ENCODE measurements at regions not wholly inside any gene's neighbourhood (a gene's known extent, or its start where the extent isn't known, plus 50 kb on each side); places are given as distances from the start of the nearest gene placed in this dataset.
"Not testable (repeated sequence)": the region's sequence is repeated elsewhere in the genome, so short reads cannot be mapped to it uniquely, and the experiment has no call there.

- H3K36me3 Mint-ChIP-seq (ENCODE audit: low read depth); DNase-seq; H3K4me1 ChIP-seq (ENCODE audit: insufficient read depth, low read length); H3K9me3 ChIP-seq (ENCODE audit: control insufficient read depth in 1 of 2, insufficient read depth in 1 of 2, low read length in 2 of 2); H3K36me3 ChIP-seq (ENCODE audit: insufficient read depth, low read length); H3K4me3 Mint-ChIP-seq; H3K9me3 Mint-ChIP-seq; H3K27ac Mint-ChIP-seq; H3K4me1 Mint-ChIP-seq (ENCODE audit: low read depth); H3K27me3 Mint-ChIP-seq; ATAC-seq (ENCODE audit: poor library complexity); H3K4me3 ChIP-seq (ENCODE audit: low read length); H3K27ac ChIP-seq (ENCODE audit: low read depth in 1 of 2, low read length in 2 of 2); CTCF ChIA-PET; POLR2A ChIA-PET; intact Hi-C loops (cut with DNase I, micrococcal nuclease); H3K27me3 ChIP-seq (ENCODE audit: control insufficient read depth in 1 of 2, insufficient read depth in 2 of 2, low read length in 2 of 2): not testable (repeated sequence)
Measured at GRCh38 chr1:800397-800796, 113.9 kb upstream of the OR4F16 start.

DNA sequence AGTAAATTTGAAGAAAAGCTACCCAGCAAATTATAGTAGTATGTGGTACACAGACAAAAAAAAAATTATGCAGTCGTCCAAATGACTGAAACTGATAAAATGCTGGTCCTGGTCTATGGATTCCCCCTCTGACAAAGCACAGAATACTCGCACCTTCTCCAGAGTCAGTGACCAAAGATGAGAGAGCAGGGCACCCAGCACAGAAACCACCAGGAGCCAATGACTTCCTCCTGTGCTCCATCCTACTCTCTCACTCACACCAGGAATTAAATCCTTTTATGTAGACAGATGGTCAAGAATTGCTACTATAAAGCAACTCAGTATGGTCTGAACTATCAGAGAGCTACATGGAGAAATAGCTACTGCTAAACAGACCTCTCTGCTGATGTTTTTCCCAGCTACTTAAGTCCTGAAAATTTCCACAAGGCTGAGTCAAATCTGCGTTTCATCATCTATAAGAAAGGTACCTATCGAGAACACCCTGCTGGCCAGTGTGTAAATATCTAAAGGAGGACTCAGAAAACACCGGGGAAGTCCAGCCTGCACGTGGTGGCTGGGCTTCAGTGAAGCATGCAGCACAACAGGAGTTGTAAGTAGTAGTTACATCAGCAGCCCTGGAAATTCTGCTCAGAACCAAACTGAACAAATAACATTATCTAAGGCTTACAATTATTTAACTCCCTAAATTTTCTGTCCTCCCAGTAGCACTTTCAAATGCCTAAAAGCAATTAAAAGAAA lies 118.1 kb upstream of the OR4F16 start:
- not testable (repeated sequence) for DNase-seq; H3K27me3 ChIP-seq (ENCODE audit: control insufficient read depth in 1 of 2, insufficient read depth in 2 of 2, low read length in 2 of 2)

GRCh38 chr1:805310-805709 lies 118.4 kb upstream of the SAMD11 start:
- H3K27me3 Mint-ChIP-seq; H3K9me3 ChIP-seq (ENCODE audit: control insufficient read depth in 1 of 2, insufficient read depth in 1 of 2, low read length in 2 of 2); H3K36me3 ChIP-seq (ENCODE audit: insufficient read depth, low read length); H3K4me3 Mint-ChIP-seq; H3K27me3 ChIP-seq (ENCODE audit: control insufficient read depth in 1 of 2, insufficient read depth in 2 of 2, low read length in 2 of 2); intact Hi-C loops (cut with DNase I, micrococcal nuclease); H3K27ac ChIP-seq (ENCODE audit: low read depth in 1 of 2, low read length in 2 of 2); H3K27ac Mint-ChIP-seq; DNase-seq; H3K4me1 ChIP-seq (ENCODE audit: insufficient read depth, low read length); H3K4me1 Mint-ChIP-seq (ENCODE audit: low read depth); ATAC-seq (ENCODE audit: poor library complexity); CTCF ChIA-PET; H3K36me3 Mint-ChIP-seq (ENCODE audit: low read depth); H3K4me3 ChIP-seq (ENCODE audit: low read length); POLR2A ChIA-PET; H3K9me3 Mint-ChIP-seq: not testable (repeated sequence)

More for the DNA sequence above, 118.1 kb upstream of the OR4F16 start:
- intact Hi-C loops (cut with DNase I, micrococcal nuclease); H3K9me3 ChIP-seq (ENCODE audit: control insufficient read depth in 1 of 2, insufficient read depth in 1 of 2, low read length in 2 of 2); H3K9me3 Mint-ChIP-seq; H3K36me3 Mint-ChIP-seq (ENCODE audit: low read depth); H3K4me3 ChIP-seq (ENCODE audit: low read length); H3K4me1 ChIP-seq (ENCODE audit: insufficient read depth, low read length); H3K4me3 Mint-ChIP-seq; H3K27ac ChIP-seq (ENCODE audit: low read depth in 1 of 2, low read length in 2 of 2); POLR2A ChIA-PET; H3K27me3 Mint-ChIP-seq; H3K4me1 Mint-ChIP-seq (ENCODE audit: low read depth); ATAC-seq (ENCODE audit: poor library complexity); H3K36me3 ChIP-seq (ENCODE audit: insufficient read depth, low read length); H3K27ac Mint-ChIP-seq; CTCF ChIA-PET: not testable (repeated sequence)

DNA sequence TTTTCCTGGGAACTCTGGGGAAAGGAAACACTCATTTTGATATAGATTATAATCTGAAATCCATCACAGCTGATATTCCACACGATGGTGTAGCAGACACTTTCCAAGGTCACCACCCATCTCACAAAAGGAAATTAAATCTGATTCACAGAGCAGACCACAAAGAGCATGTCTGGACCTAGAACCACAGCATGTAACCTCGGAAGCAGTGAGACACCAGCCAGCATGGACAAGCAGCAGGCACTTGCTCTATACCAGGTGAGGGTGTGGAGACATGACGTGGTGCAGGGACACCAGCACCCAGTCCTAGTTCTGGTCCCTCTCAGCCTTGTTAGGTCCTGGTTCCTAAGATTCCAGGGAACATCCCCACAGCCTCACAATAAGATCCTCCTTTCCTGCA lies 116.7 kb upstream of the SAMD11 start:
- H3K36me3 ChIP-seq (ENCODE audit: insufficient read depth, low read length); H3K27ac Mint-ChIP-seq; ATAC-seq (ENCODE audit: poor library complexity); H3K36me3 Mint-ChIP-seq (ENCODE audit: low read depth); H3K4me1 Mint-ChIP-seq (ENCODE audit: low read depth); H3K4me3 ChIP-seq (ENCODE audit: low read length); CTCF ChIA-PET; H3K27me3 Mint-ChIP-seq; H3K27ac ChIP-seq (ENCODE audit: low read depth in 1 of 2, low read length in 2 of 2); intact Hi-C loops (cut with DNase I, micrococcal nuclease); H3K27me3 ChIP-seq (ENCODE audit: control insufficient read depth in 1 of 2, insufficient read depth in 2 of 2, low read length in 2 of 2); DNase-seq; H3K9me3 ChIP-seq (ENCODE audit: control insufficient read depth in 1 of 2, insufficient read depth in 1 of 2, low read length in 2 of 2); H3K9me3 Mint-ChIP-seq; POLR2A ChIA-PET; H3K4me3 Mint-ChIP-seq; H3K4me1 ChIP-seq (ENCODE audit: insufficient read depth, low read length): not testable (repeated sequence)

- H3K27me3 Mint-ChIP-seq; DNase-seq; H3K27me3 ChIP-seq (ENCODE audit: control insufficient read depth in 1 of 2, insufficient read depth in 2 of 2, low read length in 2 of 2); H3K4me1 Mint-ChIP-seq (ENCODE audit: low read depth); H3K4me3 Mint-ChIP-seq; H3K9me3 ChIP-seq (ENCODE audit: control insufficient read depth in 1 of 2, insufficient read depth in 1 of 2, low read length in 2 of 2); H3K36me3 Mint-ChIP-seq (ENCODE audit: low read depth); H3K27ac ChIP-seq (ENCODE audit: low read depth in 1 of 2, low read length in 2 of 2); H3K4me1 ChIP-seq (ENCODE audit: insufficient read depth, low read length); POLR2A ChIA-PET; H3K27ac Mint-ChIP-seq; H3K36me3 ChIP-seq (ENCODE audit: insufficient read depth, low read length); CTCF ChIA-PET; intact Hi-C loops (cut with DNase I, micrococcal nuclease); ATAC-seq (ENCODE audit: poor library complexity); H3K4me3 ChIP-seq (ENCODE audit: low read length); H3K9me3 Mint-ChIP-seq: not testable (repeated sequence)
Measured at GRCh38 chr1:807699-808390, 115.9 kb upstream of the SAMD11 start.

GRCh38 chr1:810949-811348 lies 112.8 kb upstream of the SAMD11 start:
- H3K4me3 Mint-ChIP-seq; H3K27ac Mint-ChIP-seq; H3K27me3 ChIP-seq (ENCODE audit: control insufficient read depth in 1 of 2, insufficient read depth in 2 of 2, low read length in 2 of 2); H3K4me3 ChIP-seq (ENCODE audit: low read length); H3K9me3 Mint-ChIP-seq; H3K9me3 ChIP-seq (ENCODE audit: control insufficient read depth in 1 of 2, insufficient read depth in 1 of 2, low read length in 2 of 2); CTCF ChIA-PET; H3K27me3 Mint-ChIP-seq; H3K4me1 ChIP-seq (ENCODE audit: insufficient read depth, low read length); POLR2A ChIA-PET; H3K27ac ChIP-seq (ENCODE audit: low read depth in 1 of 2, low read length in 2 of 2); H3K36me3 Mint-ChIP-seq (ENCODE audit: low read depth); H3K36me3 ChIP-seq (ENCODE audit: insufficient read depth, low read length); ATAC-seq (ENCODE audit: poor library complexity); DNase-seq; H3K4me1 Mint-ChIP-seq (ENCODE audit: low read depth); intact Hi-C loops (cut with DNase I, micrococcal nuclease): not testable (repeated sequence)

GRCh38 chr1:812535-813127 lies 111.1 kb upstream of the SAMD11 start:
- peaks cover 19% of the 10 kb centered on the region for H3K4me1 Mint-ChIP-seq (ENCODE audit: low read depth)
- H3K36me3 ChIP-seq (ENCODE audit: insufficient read depth, low read length); POLR2A ChIA-PET; ATAC-seq (ENCODE audit: poor library complexity); H3K4me3 ChIP-seq (ENCODE audit: low read length); H3K4me1 ChIP-seq (ENCODE audit: insufficient read depth, low read length); H3K27me3 ChIP-seq (ENCODE audit: control insufficient read depth in 1 of 2, insufficient read depth in 2 of 2, low read length in 2 of 2); CTCF ChIA-PET; H3K27me3 Mint-ChIP-seq; H3K27ac Mint-ChIP-seq; H3K9me3 Mint-ChIP-seq; DNase-seq; H3K27ac ChIP-seq (ENCODE audit: low read depth in 1 of 2, low read length in 2 of 2); intact Hi-C loops (cut with DNase I, micrococcal nuclease); H3K9me3 ChIP-seq (ENCODE audit: control insufficient read depth in 1 of 2, insufficient read depth in 1 of 2, low read length in 2 of 2); H3K4me3 Mint-ChIP-seq; H3K36me3 Mint-ChIP-seq (ENCODE audit: low read depth): not testable (repeated sequence)

Measured in CD4-positive, alpha-beta T cell (primary cell).